Spleen (tissue), 7 donors: ENCODE measurements at regions not wholly inside any gene's neighbourhood (a gene's known extent, or its start where the extent isn't known, plus 50 kb on each side); places are given as distances from the start of the nearest gene placed in this dataset.

Source experiments
- CTCF ChIP-seq, 11 experiments: fragments of 200-600 bp in 7 of 11; fragments of 450-650 bp in 4 of 11; sonication (generic) in 4 of 11; IDR thresholded peaks in 8 of 11; conservative IDR thresholded peaks in 3 of 11; 1 replicate in 7 of 11; 2 replicates in 4 of 11; pipeline versions ENCODE4 v1.4.0 to v1.8.0; 2016 to 2021; ENCODE audit warnings: antibody characterized with exemption in 11 of 11, inconsistent platforms in 4 of 11, mild to moderate bottlenecking in 1 of 11
- POLR2A ChIP-seq, 3 donors: fragments of 450-650 bp; IDR thresholded peaks; one replicate each; pipeline ENCODE4 v1.5.1; 2017; ENCODE audit warnings: antibody characterized with exemption in 3 of 3, mild to moderate bottlenecking in 1 of 3
- POLR2AphosphoS5 ChIP-seq, 3 donors: sonication (generic); formaldehyde crosslinking; IDR thresholded peaks; one replicate each; pipeline ENCODE4 v1.5.1; 2017; ENCODE audit warnings: antibody characterized with exemption in 3 of 3
- donor health status: DM: no; HTN: no; CAD: no; lungs with moderate emphysema.
- donor health status: DM: no; HTN: no; CAD: no.
- donor health status: DM: no; HTN: no; CAD: no.

GRCh38 chr21:15443740-15444117 is 286.1 kb upstream of the USP25 start:
- no peak for TF ChIP-seq CTCF (IDR thresholded peaks at IDR 0.05 in 8 of 11, conservative IDR thresholded peaks at IDR 0.05 in 3 of 11)
- no peak for TF ChIP-seq POLR2A (IDR thresholded peaks at IDR 0.05)
- no peak for TF ChIP-seq POLR2AphosphoS5 (IDR thresholded peaks at IDR 0.05)
